H9 (cell line): ENCODE measurements at regions not wholly inside any gene's neighbourhood (a gene's known extent, or its start where the extent isn't known, plus 50 kb on each side); places are given as distances from the start of the nearest gene placed in this dataset.

Experiments used
- DNase-seq: peaks from one replicate; pipeline ENCODE4 v3.0.0-alpha.2; 2017
- H2AFZ ChIP-seq: one replicate; pipeline ENCODE4 v1.6.1; 2013; ENCODE audit warnings: mild to moderate bottlenecking, low read length, control low read depth, moderate library complexity
- H2AK5ac ChIP-seq: 2 replicates; pipeline ENCODE4 v1.6.1; 2013; ENCODE audit warnings: low read length, control low read depth, mixed read lengths; ENCODE audit not compliant: insufficient read length
- H2BK120ac ChIP-seq: one replicate; pipeline ENCODE4 v1.6.1; 2013; ENCODE audit warnings: low read depth, mild to moderate bottlenecking, low read length, control low read depth, inconsistent platforms; ENCODE audit not compliant: poor library complexity, severe bottlenecking
- H2BK12ac ChIP-seq: 2 replicates; pipeline ENCODE4 v1.6.1; 2013; ENCODE audit warnings: low read length, control low read depth, mixed read lengths, low read depth; ENCODE audit not compliant: insufficient read length
- H2BK15ac ChIP-seq: 2 replicates; pipeline ENCODE4 v1.6.1; 2013; ENCODE audit warnings: low read depth, low read length, control low read depth
- H2BK20ac ChIP-seq: one replicate; pipeline ENCODE4 v1.6.1; 2013; ENCODE audit warnings: low read depth, mild to moderate bottlenecking, low read length, control low read depth, inconsistent platforms; ENCODE audit not compliant: poor library complexity, severe bottlenecking
- H2BK5ac ChIP-seq: 2 replicates; pipeline ENCODE4 v1.6.1; 2013; ENCODE audit warnings: low read length, control low read depth, mixed read lengths; ENCODE audit not compliant: insufficient read length
- H3K14ac ChIP-seq: 2 replicates; pipeline ENCODE4 v1.6.1; 2013; ENCODE audit warnings: low read length, control low read depth; ENCODE audit not compliant: insufficient read depth
- H3K18ac ChIP-seq: 2 replicates; pipeline ENCODE4 v1.6.1; 2013; ENCODE audit warnings: low read depth, mild to moderate bottlenecking, mixed read lengths, low read length, control low read depth; ENCODE audit not compliant: insufficient read length
- H3K23ac ChIP-seq: 2 replicates; pipeline ENCODE4 v1.6.1; 2013; ENCODE audit warnings: low read length, control low read depth, mixed read lengths, low read depth; ENCODE audit not compliant: insufficient read length
- H3K23me2 ChIP-seq: 2 replicates; pipeline ENCODE4 v1.6.1; 2013; ENCODE audit warnings: low read depth, mild to moderate bottlenecking, mixed read lengths, low read length, control low read depth; ENCODE audit not compliant: insufficient read length, poor library complexity, severe bottlenecking
- H3K27ac ChIP-seq: 2 replicates; pipeline ENCODE4 v1.5.1; 2013; ENCODE audit warnings: low read length, control low read depth, mixed read lengths, low read depth; ENCODE audit not compliant: insufficient read length
- H3K27me3 ChIP-seq: 2 replicates; pipeline ENCODE4 v1.6.1; 2013; ENCODE audit warnings: low read length, control low read depth, inconsistent platforms; ENCODE audit not compliant: insufficient read depth
- H3K4ac ChIP-seq: 2 replicates; pipeline ENCODE4 v1.6.1; 2013; ENCODE audit warnings: low read depth, mild to moderate bottlenecking, control low read depth, inconsistent platforms, low read length, moderate library complexity
- H3K4me1 ChIP-seq: 2 replicates; pipeline ENCODE4 v1.6.1; 2013; ENCODE audit warnings: low read length, control low read depth, inconsistent platforms; ENCODE audit not compliant: insufficient read depth
- H3K4me2 ChIP-seq: 2 replicates; pipeline ENCODE4 v1.6.1; 2013; ENCODE audit warnings: low read length, control low read depth, mixed read lengths; ENCODE audit not compliant: insufficient read length, insufficient read depth
- H3K56ac ChIP-seq: 2 replicates; pipeline ENCODE4 v1.6.1; 2013; ENCODE audit warnings: low read depth, mild to moderate bottlenecking, mixed read lengths, low read length, control low read depth; ENCODE audit not compliant: insufficient read length
- H3K79me1 ChIP-seq: 2 replicates; pipeline ENCODE4 v1.6.1; 2013; ENCODE audit warnings: low read depth, mild to moderate bottlenecking, moderate library complexity, low read length, control low read depth, inconsistent platforms; ENCODE audit not compliant: insufficient read depth, poor library complexity, severe bottlenecking
- H3K79me2 ChIP-seq: 2 replicates; pipeline ENCODE4 v1.6.1; 2013; ENCODE audit warnings: low read length, control low read depth, inconsistent platforms; ENCODE audit not compliant: insufficient read depth
- H3K9ac ChIP-seq: 2 replicates; pipeline ENCODE4 v1.6.1; 2013; ENCODE audit warnings: low read length, control low read depth, mixed read lengths; ENCODE audit not compliant: insufficient read length; ENCODE audit errors: extremely low read depth
- H3K9me3 ChIP-seq: one replicate; pipeline ENCODE4 v1.6.1; 2013; ENCODE audit warnings: low read depth, low read length, inconsistent platforms; ENCODE audit not compliant: control insufficient read depth
- H3T11ph ChIP-seq: one replicate; pipeline ENCODE4 v1.6.1; 2013; ENCODE audit warnings: mild to moderate bottlenecking, low read length, control low read depth, inconsistent platforms
- H4K20me1 ChIP-seq: one replicate; pipeline ENCODE4 v1.6.1; 2013; ENCODE audit not compliant: control insufficient read depth, insufficient read length, insufficient read depth
- H4K5ac ChIP-seq: 2 replicates; pipeline ENCODE4 v1.6.1; 2013; ENCODE audit warnings: low read depth, mild to moderate bottlenecking, mixed read lengths, low read length, control low read depth; ENCODE audit not compliant: insufficient read length
- H4K8ac ChIP-seq: replicated peaks from 2 replicates; pipeline ENCODE4 v1.6.1; 2013; ENCODE audit warnings: low read length, control low read depth, mixed read lengths, low read depth; ENCODE audit not compliant: insufficient read length
- H4K91ac ChIP-seq: 2 replicates; pipeline ENCODE4 v1.6.1; 2013; ENCODE audit warnings: low read depth, mild to moderate bottlenecking, moderate library complexity, mixed read lengths, low read length, control low read depth; ENCODE audit not compliant: insufficient read length
- H3K27ac Mint-ChIP-seq, 3 experiments: 2 replicates in 2 of 3; 3 replicates in 1 of 3; pipeline ENCODE4 v1.8.0; 2020 to 2021; ENCODE audit warnings: mixed read lengths in 3 of 3, mild to moderate bottlenecking in 1 of 3, moderate library complexity in 1 of 3
- H3K27me3 Mint-ChIP-seq: 2 replicates; pipeline ENCODE4 v1.8.0; 2021; ENCODE audit warnings: low read depth, mild to moderate bottlenecking, moderate library complexity, mixed read lengths
- H3K36me3 Mint-ChIP-seq, 3 experiments: 2 replicates in 2 of 3; 3 replicates in 1 of 3; pipeline ENCODE4 v1.8.0; 2020 to 2021; ENCODE audit warnings: low read depth in 3 of 3, mixed read lengths in 3 of 3; ENCODE audit not compliant: insufficient read depth in 1 of 3
- H3K4me1 Mint-ChIP-seq, 2 experiments: 2 replicates each; pipeline ENCODE4 v1.8.0; 2020; ENCODE audit warnings: mixed read lengths in 2 of 2
- H3K4me3 Mint-ChIP-seq, 2 experiments: 2 replicates in 1 of 2; 3 replicates in 1 of 2; pipeline ENCODE4 v1.8.0; 2020 to 2021; ENCODE audit warnings: mild to moderate bottlenecking in 2 of 2, mixed read lengths in 2 of 2, moderate library complexity in 1 of 2
- H3K9me3 Mint-ChIP-seq, 2 experiments: 2 replicates in 1 of 2; 3 replicates in 1 of 2; pipeline ENCODE4 v1.8.0; 2020; ENCODE audit warnings: mild to moderate bottlenecking in 2 of 2, mixed read lengths in 2 of 2, moderate library complexity in 1 of 2
- WGBS: extraction: QIAGEN DNeasy Blood & Tissue Kit; methylation state at CpG from one replicate; pipeline ENCODE4 v1.1.7; 2013; ENCODE audit warnings: missing lambda C conversion rate, low lambda C conversion rate, mixed read lengths; ENCODE audit not compliant: insufficient read length; ENCODE audit errors: extremely low coverage; 5-methylcytosine and 5-hydroxymethylcytosine counted together
- TF ChIP-seq, protein P1 (sequence below): fragments of 200-600 bp; sonication (generic); conservative IDR thresholded peaks from 3 replicates; pipeline ENCODE4 v1.8.0; 2021; ENCODE audit warnings: antibody characterized with exemption, mild to moderate bottlenecking

DNA sequence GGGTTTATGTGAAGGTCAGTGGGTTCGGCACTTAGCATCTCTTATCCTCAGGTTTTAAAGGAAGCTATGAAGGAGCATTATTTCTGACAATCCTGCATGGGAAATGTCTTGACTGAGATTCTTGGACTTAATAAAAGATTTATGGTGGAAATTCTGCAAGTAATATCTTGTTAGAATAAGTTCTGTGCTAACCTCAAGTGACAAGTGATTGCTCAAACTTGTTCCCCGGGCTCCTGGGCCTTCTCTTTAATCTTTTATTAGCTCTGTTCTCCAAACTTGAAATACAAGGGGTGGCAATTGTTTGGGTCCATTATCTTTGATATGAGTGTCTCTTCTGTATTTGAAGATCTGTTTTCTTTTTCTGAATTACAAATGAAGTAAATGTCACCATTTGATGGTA lies 140.6 kb upstream of the CTBP2 start:
- no peak overlapping the region for H3K4me2 ChIP-seq
- H3K56ac ChIP-seq: no peak overlapping the region
- H4K91ac ChIP-seq: no peak overlapping the region
- WGBS: no CpG with 5 or more reads among the region's 2 CpGs
- H3K23ac ChIP-seq: no peak overlapping the region
- no peak overlapping the region for H3K18ac ChIP-seq
- Mint-ChIP-seq H3K4me3 (no peak overlapping the region), H3K36me3 (no peaks in the 10 kb centered on the region), H3K4me1 (no peaks in the 10 kb centered on the region), H3K27ac (no peak overlapping the region), H3K27me3 (peaks cover 2% of the 10 kb centered on the region; the same call in 1 of the 2 replicates), H3K9me3 (no peaks in the 10 kb centered on the region)
- DNase-seq: no peak
- H2BK15ac ChIP-seq: no peak overlapping the region
- no peak overlapping the region for H4K8ac ChIP-seq
- H3K14ac ChIP-seq: no peak overlapping the region
- no peak overlapping the region for H2BK5ac ChIP-seq
- no peak overlapping the region for H3K27ac ChIP-seq
- no peaks in the 10 kb centered on the region for H3K79me2 ChIP-seq
- no peaks in the 10 kb centered on the region for H3K27me3 ChIP-seq
- no peak overlapping the region for H3T11ph ChIP-seq
- H3K9ac ChIP-seq: no peak overlapping the region
- H3K9me3 ChIP-seq: no peaks in the 10 kb centered on the region
- H2AK5ac ChIP-seq: no peak overlapping the region
- no peak overlapping the region for H4K5ac ChIP-seq
- TF ChIP-seq, protein P1, sequence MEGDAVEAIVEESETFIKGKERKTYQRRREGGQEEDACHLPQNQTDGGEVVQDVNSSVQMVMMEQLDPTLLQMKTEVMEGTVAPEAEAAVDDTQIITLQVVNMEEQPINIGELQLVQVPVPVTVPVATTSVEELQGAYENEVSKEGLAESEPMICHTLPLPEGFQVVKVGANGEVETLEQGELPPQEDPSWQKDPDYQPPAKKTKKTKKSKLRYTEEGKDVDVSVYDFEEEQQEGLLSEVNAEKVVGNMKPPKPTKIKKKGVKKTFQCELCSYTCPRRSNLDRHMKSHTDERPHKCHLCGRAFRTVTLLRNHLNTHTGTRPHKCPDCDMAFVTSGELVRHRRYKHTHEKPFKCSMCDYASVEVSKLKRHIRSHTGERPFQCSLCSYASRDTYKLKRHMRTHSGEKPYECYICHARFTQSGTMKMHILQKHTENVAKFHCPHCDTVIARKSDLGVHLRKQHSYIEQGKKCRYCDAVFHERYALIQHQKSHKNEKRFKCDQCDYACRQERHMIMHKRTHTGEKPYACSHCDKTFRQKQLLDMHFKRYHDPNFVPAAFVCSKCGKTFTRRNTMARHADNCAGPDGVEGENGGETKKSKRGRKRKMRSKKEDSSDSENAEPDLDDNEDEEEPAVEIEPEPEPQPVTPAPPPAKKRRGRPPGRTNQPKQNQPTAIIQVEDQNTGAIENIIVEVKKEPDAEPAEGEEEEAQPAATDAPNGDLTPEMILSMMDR: no peak
- H3K23me2 ChIP-seq: no peaks in the 10 kb centered on the region
- H3K4me1 ChIP-seq: no peaks in the 10 kb centered on the region
- no peaks in the 10 kb centered on the region for H4K20me1 ChIP-seq
- no peaks in the 10 kb centered on the region for H3K79me1 ChIP-seq
- H3K4ac ChIP-seq: no peak overlapping the region
- H2AFZ ChIP-seq: no peak overlapping the region
- H2BK120ac ChIP-seq: no peak overlapping the region
- no peak overlapping the region for H2BK20ac ChIP-seq
- no peak overlapping the region for H2BK12ac ChIP-seq
